Coronary artery (tissue), 2 donors: ENCODE measurements at regions not wholly inside any gene's neighbourhood (a gene's known extent, or its start where the extent isn't known, plus 50 kb on each side); places are given as distances from the start of the nearest gene placed in this dataset.

Experiments used
- DNase-seq: peaks from one replicate; pipeline ENCODE4 v3.0.0-alpha.2; 2017; ENCODE audit warnings: low spot score
- H3K27ac ChIP-seq, 2 donors: fragments of 200-600 bp; sonication (generic); one replicate each; pipeline ENCODE4 v1.5.1; 2016 to 2019
- H3K4me3 ChIP-seq: fragments of 200-600 bp; sonication (generic); 2 replicates; pipeline ENCODE4 v1.5.1; 2016; ENCODE audit warnings: mild to moderate bottlenecking, moderate library complexity
- CTCF ChIP-seq: fragments of 200-600 bp; sonication (generic); IDR thresholded peaks from one replicate; pipeline ENCODE4 v1.5.1; 2019; ENCODE audit warnings: antibody characterized with exemption

- no peak for DNase-seq
- no peak for TF ChIP-seq CTCF
Measured at GRCh38 chr3:72009851-72010443, 225.0 kb upstream of the PROK2 start.

GRCh38 chr3:72008226-72008996, 223.5 kb upstream of the PROK2 start:
- TF ChIP-seq CTCF, result no peak
- Histone ChIP-seq H3K27ac (no peak overlapping the region), H3K4me3 (no peak overlapping the region)
- DNase-seq, result no peak

More at GRCh38 chr3:72009851-72010443, 225.0 kb upstream of the PROK2 start:
- no peak overlapping the region for H3K4me3 ChIP-seq
- no peak overlapping the region for H3K27ac ChIP-seq

GRCh38 chr3:72006631-72007556, 221.9 kb upstream of the PROK2 start:
- H3K4me3 ChIP-seq, result no peak overlapping the region
- no peak overlapping the region for H3K27ac ChIP-seq
- DNase-seq, result no peak
- TF ChIP-seq CTCF, result no peak

GRCh38 chr3:72004749-72005292, 219.9 kb upstream of the PROK2 start:
- DNase-seq, result no peak
- H3K4me3 ChIP-seq, result no peak overlapping the region
- no peak overlapping the region for H3K27ac ChIP-seq
- TF ChIP-seq CTCF, result no peak

GRCh38 chr3:72003936-72004335, 219.0 kb upstream of the PROK2 start:
- no peak for DNase-seq
- TF ChIP-seq CTCF, result no peak
- Histone ChIP-seq H3K27ac (no peak overlapping the region), H3K4me3 (no peak overlapping the region)

GRCh38 chr3:72001758-72002157, 216.8 kb upstream of the PROK2 start:
- TF ChIP-seq CTCF, result no peak
- Histone ChIP-seq H3K4me3 (no peak overlapping the region), H3K27ac (no peak overlapping the region)
- no peak for DNase-seq
